Right lobe of liver (tissue), 4 donors: ENCODE measurements at regions not wholly inside any gene's neighbourhood (a gene's known extent, or its start where the extent isn't known, plus 50 kb on each side); places are given as distances from the start of the nearest gene placed in this dataset.

Experiments
- POLR2A ChIP-seq: fragments of 450-650 bp; IDR thresholded peaks from one replicate; pipeline ENCODE4 v1.6.1; 2017; ENCODE audit warnings: antibody characterized with exemption, mild to moderate bottlenecking
- TF ChIP-seq, protein P1 (sequence below), 4 donors: fragments of 200-600 bp in 3 of 4; fragments of 450-650 bp in 1 of 4; IDR thresholded peaks; one replicate each; pipeline versions ENCODE4 v1.5.1 to v1.8.0; 2016 to 2022; ENCODE audit warnings: antibody characterized with exemption in 4 of 4, mild to moderate bottlenecking in 2 of 4
- donor health status: DM: no; HTN: no; CAD: no.
- donor health status: DM: no; HTN: no; CAD: no.
- donor health status: DM: no; HTN: yes; CAD: no.

DNA sequence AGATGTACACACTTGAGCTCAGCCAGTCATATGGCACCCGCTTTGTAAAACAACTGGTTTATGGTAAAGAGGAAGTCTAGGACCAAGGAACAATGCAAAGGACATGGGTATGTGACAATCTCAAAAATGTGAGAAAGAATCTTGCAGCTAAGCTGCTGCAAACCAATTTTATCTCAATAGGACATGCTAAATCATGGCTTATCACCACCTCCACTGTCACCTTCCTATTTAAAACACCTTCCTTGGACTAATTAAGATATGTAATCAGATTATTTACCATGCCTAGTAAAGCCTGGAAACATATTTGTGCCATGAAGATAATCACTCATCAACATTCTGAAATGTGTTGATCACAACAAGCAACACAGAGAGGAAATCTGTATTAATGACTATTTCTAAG, 622.7 kb downstream of the CDH11 start:
- TF ChIP-seq, protein P1, sequence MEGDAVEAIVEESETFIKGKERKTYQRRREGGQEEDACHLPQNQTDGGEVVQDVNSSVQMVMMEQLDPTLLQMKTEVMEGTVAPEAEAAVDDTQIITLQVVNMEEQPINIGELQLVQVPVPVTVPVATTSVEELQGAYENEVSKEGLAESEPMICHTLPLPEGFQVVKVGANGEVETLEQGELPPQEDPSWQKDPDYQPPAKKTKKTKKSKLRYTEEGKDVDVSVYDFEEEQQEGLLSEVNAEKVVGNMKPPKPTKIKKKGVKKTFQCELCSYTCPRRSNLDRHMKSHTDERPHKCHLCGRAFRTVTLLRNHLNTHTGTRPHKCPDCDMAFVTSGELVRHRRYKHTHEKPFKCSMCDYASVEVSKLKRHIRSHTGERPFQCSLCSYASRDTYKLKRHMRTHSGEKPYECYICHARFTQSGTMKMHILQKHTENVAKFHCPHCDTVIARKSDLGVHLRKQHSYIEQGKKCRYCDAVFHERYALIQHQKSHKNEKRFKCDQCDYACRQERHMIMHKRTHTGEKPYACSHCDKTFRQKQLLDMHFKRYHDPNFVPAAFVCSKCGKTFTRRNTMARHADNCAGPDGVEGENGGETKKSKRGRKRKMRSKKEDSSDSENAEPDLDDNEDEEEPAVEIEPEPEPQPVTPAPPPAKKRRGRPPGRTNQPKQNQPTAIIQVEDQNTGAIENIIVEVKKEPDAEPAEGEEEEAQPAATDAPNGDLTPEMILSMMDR (IDR thresholded peaks at IDR 0.05), result no peak
- TF ChIP-seq POLR2A, result no peak
